Memory B cell (primary cell): ENCODE measurements at regions not wholly inside any gene's neighbourhood (a gene's known extent, or its start where the extent isn't known, plus 50 kb on each side); places are given as distances from the start of the nearest gene placed in this dataset.

Experiments
- ATAC-seq: fragments of 150-1000 bp; cut with Tn5 transposase; 2 replicates; pipeline ENCODE4 v1.10.0; 2021; ENCODE audit warnings: low read depth, mild to moderate bottlenecking, moderate library complexity
- DNase-seq, 2 donors: peaks; one replicate each; pipeline ENCODE4 v3.0.0; 2022; ENCODE audit warnings: low spot score in 2 of 2
- H3K27ac Mint-ChIP-seq: one replicate; pipeline ENCODE4 v1.8.0; 2022; ENCODE audit warnings: mild to moderate bottlenecking, moderate library complexity, mixed read lengths
- H3K27me3 Mint-ChIP-seq: one replicate; pipeline ENCODE4 v1.8.0; 2022; ENCODE audit warnings: mixed read lengths
- H3K36me3 Mint-ChIP-seq: one replicate; pipeline ENCODE4 v1.8.0; 2022; ENCODE audit warnings: mild to moderate bottlenecking, mixed read lengths
- H3K4me1 Mint-ChIP-seq: one replicate; pipeline ENCODE4 v1.8.0; 2022; ENCODE audit warnings: mixed read lengths
- H3K4me3 Mint-ChIP-seq: one replicate; pipeline ENCODE4 v1.8.0; 2022; ENCODE audit warnings: mild to moderate bottlenecking, moderate library complexity, mixed read lengths
- H3K9me3 Mint-ChIP-seq: one replicate; pipeline ENCODE4 v1.8.0; 2022; ENCODE audit warnings: mixed read lengths

GRCh38 chr4:41363384-41363981 is 106.8 kb downstream of the UCHL1 start:
- Mint-ChIP-seq H3K36me3 (no peaks in the 10 kb centered on the region), H3K4me1 (no peaks in the 10 kb centered on the region), H3K4me3 (no peak overlapping the region), H3K9me3 (peaks cover 4% of the 10 kb centered on the region), H3K27me3 (peaks cover 20% of the 10 kb centered on the region), H3K27ac (no peak overlapping the region)
- no peak for ATAC-seq
- no peak for DNase-seq

GRCh38 chr4:41364876-41365275 is 108.1 kb downstream of the UCHL1 start:
- H3K4me3 Mint-ChIP-seq = no peak overlapping the region

GRCh38 chr4:41365681-41366080 is 109.0 kb downstream of the UCHL1 start:
- DNase-seq (no peak), ATAC-seq (no peak)
- no peak overlapping the region for H3K27ac Mint-ChIP-seq
- H3K4me1 Mint-ChIP-seq = no peaks in the 10 kb centered on the region
- peaks cover 13% of the 10 kb centered on the region for H3K27me3 Mint-ChIP-seq
- peaks cover 1% of the 10 kb centered on the region for H3K9me3 Mint-ChIP-seq
- no peaks in the 10 kb centered on the region for H3K36me3 Mint-ChIP-seq
- H3K4me3 Mint-ChIP-seq = no peak overlapping the region

More at GRCh38 chr4:41364876-41365275, 108.1 kb downstream of the UCHL1 start:
- Mint-ChIP-seq H3K9me3 (peaks cover 1% of the 10 kb centered on the region), H3K36me3 (no peaks in the 10 kb centered on the region), H3K4me1 (no peaks in the 10 kb centered on the region), H3K27ac (no peak overlapping the region), H3K27me3 (peaks cover 13% of the 10 kb centered on the region)
- DNase-seq = no peak
- ATAC-seq = no peak

- no peak for ATAC-seq
- H3K4me1 Mint-ChIP-seq = no peaks in the 10 kb centered on the region
- H3K27ac Mint-ChIP-seq = no peak overlapping the region
- DNase-seq = no peak
- H3K27me3 Mint-ChIP-seq = peaks cover 8% of the 10 kb centered on the region
- H3K4me3 Mint-ChIP-seq = no peak overlapping the region
- peaks cover 1% of the 10 kb centered on the region for H3K9me3 Mint-ChIP-seq
- H3K36me3 Mint-ChIP-seq = no peaks in the 10 kb centered on the region
These were observed 110.3 kb downstream of the UCHL1 start for GRCh38 chr4:41366911-41367517.

DNA sequence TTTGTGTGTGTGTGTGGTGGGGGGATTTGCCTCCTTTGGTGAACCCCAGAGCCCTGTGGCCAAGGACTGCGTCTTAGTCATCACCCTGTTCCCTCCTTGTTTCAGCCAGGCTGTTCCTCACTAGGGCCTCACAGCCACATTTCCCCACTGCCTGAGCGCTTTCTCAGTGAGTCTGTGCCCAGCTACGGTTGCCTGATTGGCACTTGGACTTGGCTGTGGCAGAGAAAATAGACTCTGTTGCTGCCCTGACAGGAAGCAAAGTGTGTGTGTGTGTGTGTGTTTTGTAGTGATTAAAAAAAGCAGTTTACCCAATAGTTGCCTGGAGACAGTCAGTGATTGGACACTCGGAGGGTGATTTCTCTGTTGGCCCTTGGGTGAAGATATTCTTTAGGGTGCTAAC is 113.0 kb downstream of the UCHL1 start:
- Mint-ChIP-seq H3K4me3 (no peak overlapping the region), H3K9me3 (peaks cover 3% of the 10 kb centered on the region), H3K36me3 (no peaks in the 10 kb centered on the region), H3K27ac (no peak overlapping the region), H3K27me3 (peaks cover 6% of the 10 kb centered on the region), H3K4me1 (no peaks in the 10 kb centered on the region)
- no peak for ATAC-seq
- no peak for DNase-seq

- Mint-ChIP-seq H3K27me3 (peaks cover under 1% of the 10 kb centered on the region), H3K4me3 (no peak overlapping the region), H3K9me3 (peaks cover 2% of the 10 kb centered on the region), H3K27ac (no peak overlapping the region), H3K36me3 (no peaks in the 10 kb centered on the region), H3K4me1 (no peaks in the 10 kb centered on the region)
- ATAC-seq = no peak
- no peak for DNase-seq
These were observed 116.5 kb downstream of the UCHL1 start for GRCh38 chr4:41373221-41373620.

DNA sequence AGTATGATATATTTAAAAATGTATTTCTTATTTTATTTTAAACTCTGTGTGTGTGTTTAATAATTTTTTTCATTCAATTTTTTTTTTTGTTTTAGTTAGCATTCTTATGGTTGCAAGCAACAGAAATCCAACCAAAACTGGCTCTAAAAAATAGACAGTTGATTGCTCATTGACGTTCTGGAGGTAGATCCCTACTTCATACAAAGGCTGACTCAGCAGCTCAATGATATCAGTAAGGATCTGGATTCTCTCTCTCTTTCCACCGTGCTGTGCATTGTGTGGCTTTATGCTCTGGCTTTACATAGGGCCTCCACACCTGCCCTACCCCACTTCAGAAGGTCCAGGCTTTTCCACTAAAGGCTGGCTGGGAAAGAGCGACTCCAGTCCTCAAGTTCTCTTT is 117.8 kb downstream of the UCHL1 start:
- H3K36me3 Mint-ChIP-seq = no peaks in the 10 kb centered on the region
- H3K4me1 Mint-ChIP-seq = no peaks in the 10 kb centered on the region
- ATAC-seq (no peak), DNase-seq (no peak)
- H3K27me3 Mint-ChIP-seq = peaks cover 1% of the 10 kb centered on the region
- no peak overlapping the region for H3K4me3 Mint-ChIP-seq
- peaks cover 7% of the 10 kb centered on the region for H3K9me3 Mint-ChIP-seq
- no peak overlapping the region for H3K27ac Mint-ChIP-seq

DNA sequence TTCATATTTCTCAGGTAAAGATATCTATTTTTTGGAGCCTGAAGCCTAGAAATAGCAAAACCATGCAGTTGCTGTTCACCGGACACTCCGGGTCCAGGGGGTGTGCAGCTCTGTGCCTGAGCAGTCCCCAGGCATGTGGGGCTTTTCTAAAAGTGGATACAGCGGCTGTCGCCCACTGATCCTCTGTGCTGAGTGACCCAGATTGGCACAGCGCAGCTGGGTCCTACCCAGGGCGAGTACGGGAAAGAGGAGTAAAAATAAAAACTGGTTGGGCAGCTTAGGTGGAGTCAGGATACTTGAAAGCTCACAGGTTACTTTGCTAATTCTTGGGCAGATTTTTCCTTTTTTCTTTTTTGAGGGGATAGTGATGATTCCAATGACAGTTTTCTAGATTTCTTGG is 118.8 kb downstream of the UCHL1 start:
- Mint-ChIP-seq H3K36me3 (no peaks in the 10 kb centered on the region), H3K27me3 (peaks cover 1% of the 10 kb centered on the region), H3K4me1 (no peaks in the 10 kb centered on the region), H3K9me3 (peaks cover 7% of the 10 kb centered on the region), H3K4me3 (no peak overlapping the region), H3K27ac (no peak overlapping the region)
- DNase-seq (no peak), ATAC-seq (no peak)

DNA sequence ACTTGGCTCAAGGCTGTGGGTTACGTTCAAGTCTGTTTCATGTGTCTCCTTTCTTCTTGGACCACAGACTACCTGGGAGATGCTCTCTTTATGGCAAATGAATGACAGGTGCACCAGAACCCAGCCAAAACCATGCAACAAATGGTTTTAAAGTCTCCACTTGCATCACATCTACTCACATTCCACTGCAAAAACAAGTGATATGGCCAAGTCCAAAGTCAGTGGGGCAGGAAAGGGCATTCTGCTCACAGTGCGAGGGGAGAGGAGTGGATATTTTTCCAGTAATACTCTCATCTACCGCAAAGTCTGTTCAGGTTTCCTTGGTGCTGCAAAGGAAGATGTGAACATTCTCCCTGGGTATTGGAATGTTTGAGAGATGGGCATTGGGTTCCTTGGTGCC is 120.5 kb downstream of the UCHL1 start:
- Mint-ChIP-seq H3K9me3 (peaks cover 7% of the 10 kb centered on the region), H3K4me3 (no peak overlapping the region), H3K27me3 (peaks cover 3% of the 10 kb centered on the region), H3K27ac (no peak overlapping the region), H3K36me3 (no peaks in the 10 kb centered on the region), H3K4me1 (no peaks in the 10 kb centered on the region)
- ATAC-seq = no peak
- DNase-seq = no peak

GRCh38 chr4:41379230-41379629 is 122.5 kb downstream of the UCHL1 start:
- H3K9me3 Mint-ChIP-seq = peaks cover 5% of the 10 kb centered on the region
- no peak for ATAC-seq
- H3K4me3 Mint-ChIP-seq = no peak overlapping the region
- H3K27ac Mint-ChIP-seq = no peak overlapping the region
- no peak for DNase-seq
- H3K36me3 Mint-ChIP-seq = no peaks in the 10 kb centered on the region
- peaks cover 6% of the 10 kb centered on the region for H3K27me3 Mint-ChIP-seq
- H3K4me1 Mint-ChIP-seq = no peaks in the 10 kb centered on the region

GRCh38 chr4:41380511-41381157 is 123.9 kb downstream of the UCHL1 start:
- peaks cover 5% of the 10 kb centered on the region for H3K9me3 Mint-ChIP-seq
- no peak for ATAC-seq
- no peak overlapping the region for H3K27ac Mint-ChIP-seq
- DNase-seq = no peak
- H3K27me3 Mint-ChIP-seq = peaks cover 6% of the 10 kb centered on the region
- no peak overlapping the region for H3K4me3 Mint-ChIP-seq
- H3K36me3 Mint-ChIP-seq = no peaks in the 10 kb centered on the region
- H3K4me1 Mint-ChIP-seq = no peaks in the 10 kb centered on the region

GRCh38 chr4:41381384-41381783 is 124.7 kb downstream of the UCHL1 start:
- no peak overlapping the region for H3K4me3 Mint-ChIP-seq
- peaks cover 6% of the 10 kb centered on the region for H3K27me3 Mint-ChIP-seq
- H3K27ac Mint-ChIP-seq = no peak overlapping the region
- DNase-seq (no peak), ATAC-seq (no peak)
- no peaks in the 10 kb centered on the region for H3K36me3 Mint-ChIP-seq
- no peaks in the 10 kb centered on the region for H3K4me1 Mint-ChIP-seq
- peaks cover 5% of the 10 kb centered on the region for H3K9me3 Mint-ChIP-seq

DNA sequence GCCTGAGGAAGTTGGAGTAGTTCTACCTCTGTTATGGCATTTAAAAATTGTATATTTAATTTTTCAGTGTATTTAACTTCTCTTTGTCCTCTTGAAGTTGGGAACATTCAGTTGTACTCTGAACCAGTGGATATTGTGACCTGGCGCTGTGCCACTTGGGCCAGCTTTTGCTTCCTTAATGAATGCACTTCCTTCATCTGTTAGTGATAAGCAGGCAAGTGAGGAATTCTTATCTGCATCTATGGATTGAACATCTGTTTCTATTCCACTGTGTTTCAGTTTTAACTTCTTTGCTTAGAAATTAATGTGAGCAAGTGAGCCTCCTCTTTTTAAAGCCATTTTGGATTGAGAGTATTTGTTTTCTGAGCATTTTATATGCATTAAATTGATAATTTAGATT is 128.3 kb downstream of the UCHL1 start:
- Mint-ChIP-seq H3K36me3 (no peaks in the 10 kb centered on the region), H3K27ac (no peak overlapping the region), H3K4me3 (no peak overlapping the region), H3K4me1 (no peaks in the 10 kb centered on the region), H3K9me3 (no peaks in the 10 kb centered on the region), H3K27me3 (peaks cover 5% of the 10 kb centered on the region)
- DNase-seq (no peak), ATAC-seq (no peak)

GRCh38 chr4:41385481-41385880 is 128.8 kb downstream of the UCHL1 start:
- Mint-ChIP-seq H3K9me3 (no peaks in the 10 kb centered on the region), H3K36me3 (no peaks in the 10 kb centered on the region), H3K27me3 (peaks cover 5% of the 10 kb centered on the region), H3K4me1 (no peaks in the 10 kb centered on the region), H3K27ac (no peak overlapping the region), H3K4me3 (no peak overlapping the region)
- no peak for ATAC-seq
- no peak for DNase-seq

DNA sequence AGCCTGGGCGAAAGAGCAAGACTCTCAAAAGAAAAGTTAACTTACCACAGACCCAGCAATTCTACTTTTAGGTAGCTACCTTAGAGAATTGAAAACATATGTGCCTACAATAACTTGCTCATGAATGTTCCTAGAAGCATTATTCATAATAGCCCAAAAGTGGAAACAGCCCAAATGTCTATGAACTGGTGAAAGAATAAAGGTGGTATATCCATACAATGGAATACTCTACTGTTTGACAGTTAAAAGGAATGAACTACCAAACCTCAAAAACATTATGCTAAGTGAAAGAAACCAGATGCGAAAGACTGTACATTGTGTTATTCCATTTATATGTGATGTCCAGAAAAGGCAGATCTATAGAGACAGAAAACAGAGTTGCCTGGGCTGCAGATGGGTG is 131.4 kb downstream of the UCHL1 start:
- Mint-ChIP-seq H3K36me3 (no peaks in the 10 kb centered on the region), H3K27ac (no peak overlapping the region), H3K4me1 (no peaks in the 10 kb centered on the region), H3K4me3 (no peak overlapping the region), H3K27me3 (peaks cover 4% of the 10 kb centered on the region), H3K9me3 (no peaks in the 10 kb centered on the region)
- DNase-seq (no peak), ATAC-seq (no peak)
